Activated B cell treated with CpG ODN at 0.5 μM for 24 hours (primary cell): ENCODE measurements at regions not wholly inside any gene's neighbourhood (a gene's known extent, or its start where the extent isn't known, plus 50 kb on each side); places are given as distances from the start of the nearest gene placed in this dataset.

ENCODE experiments used
- ATAC-seq: fragments of 200-7000 bp; cut with Tn5 transposase; one replicate; pipeline ENCODE4 v1.10.0; 2021; ENCODE audit warnings: low read depth, mild to moderate bottlenecking, moderate library complexity
- CTCF ChIA-PET: fragments of 350-600 bp; sonication (Branson Sonifier 250); formaldehyde crosslinking; loops from one replicate; lab custom pipeline; 2021; ENCODE audit warnings: antibody characterized with exemption; lab: Charles Lee
- POLR2A ChIA-PET: fragments of 350-600 bp; sonication (Branson Sonifier 250); formaldehyde crosslinking; loops from one replicate; lab custom pipeline; 2021; ENCODE audit warnings: antibody characterized with exemption; lab: Charles Lee
- DNase-seq: peaks from one replicate; pipeline ENCODE4 v3.0.0; 2022
- H3K27ac Mint-ChIP-seq: one replicate; pipeline ENCODE4 v1.8.0; 2020; ENCODE audit warnings: mixed read lengths
- H3K27me3 Mint-ChIP-seq: one replicate; pipeline ENCODE4 v1.8.0; 2021; ENCODE audit warnings: mixed read lengths
- H3K36me3 Mint-ChIP-seq: one replicate; pipeline ENCODE4 v1.8.0; 2021; ENCODE audit warnings: low read depth, mixed read lengths
- H3K4me1 Mint-ChIP-seq: one replicate; pipeline ENCODE4 v1.8.0; 2021; ENCODE audit warnings: mixed read lengths
- H3K4me3 Mint-ChIP-seq: one replicate; pipeline ENCODE4 v1.8.0; 2020; ENCODE audit warnings: mild to moderate bottlenecking, mixed read lengths
- H3K9me3 Mint-ChIP-seq: one replicate; pipeline ENCODE4 v1.8.0; 2020; ENCODE audit warnings: mixed read lengths
- intact Hi-C: fragments of 100-400 bp; cut with micrococcal nuclease; formaldehyde crosslinking; loops from one replicate; pipeline ENCODE4 v1.15.1; 2024
- TF ChIP-seq, protein P1 (sequence below): fragments of 200-600 bp; IDR thresholded peaks from one replicate; pipeline ENCODE4 v1.8.0; 2022; ENCODE audit warnings: antibody characterized with exemption, mild to moderate bottlenecking

- POLR2A ChIA-PET: no interaction called here
- no peaks in the 10 kb centered on the region for H3K27me3 Mint-ChIP-seq
- TF ChIP-seq, protein P1, sequence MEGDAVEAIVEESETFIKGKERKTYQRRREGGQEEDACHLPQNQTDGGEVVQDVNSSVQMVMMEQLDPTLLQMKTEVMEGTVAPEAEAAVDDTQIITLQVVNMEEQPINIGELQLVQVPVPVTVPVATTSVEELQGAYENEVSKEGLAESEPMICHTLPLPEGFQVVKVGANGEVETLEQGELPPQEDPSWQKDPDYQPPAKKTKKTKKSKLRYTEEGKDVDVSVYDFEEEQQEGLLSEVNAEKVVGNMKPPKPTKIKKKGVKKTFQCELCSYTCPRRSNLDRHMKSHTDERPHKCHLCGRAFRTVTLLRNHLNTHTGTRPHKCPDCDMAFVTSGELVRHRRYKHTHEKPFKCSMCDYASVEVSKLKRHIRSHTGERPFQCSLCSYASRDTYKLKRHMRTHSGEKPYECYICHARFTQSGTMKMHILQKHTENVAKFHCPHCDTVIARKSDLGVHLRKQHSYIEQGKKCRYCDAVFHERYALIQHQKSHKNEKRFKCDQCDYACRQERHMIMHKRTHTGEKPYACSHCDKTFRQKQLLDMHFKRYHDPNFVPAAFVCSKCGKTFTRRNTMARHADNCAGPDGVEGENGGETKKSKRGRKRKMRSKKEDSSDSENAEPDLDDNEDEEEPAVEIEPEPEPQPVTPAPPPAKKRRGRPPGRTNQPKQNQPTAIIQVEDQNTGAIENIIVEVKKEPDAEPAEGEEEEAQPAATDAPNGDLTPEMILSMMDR: no peak
- no peak for ATAC-seq
- no peak for DNase-seq
- intact Hi-C loops: no loop called here
- H3K4me3 Mint-ChIP-seq: no peak overlapping the region
- H3K36me3 Mint-ChIP-seq: no peaks in the 10 kb centered on the region
- H3K4me1 Mint-ChIP-seq: no peaks in the 10 kb centered on the region
- no peak overlapping the region for H3K27ac Mint-ChIP-seq
- no peaks in the 10 kb centered on the region for H3K9me3 Mint-ChIP-seq
- CTCF ChIA-PET: no interaction called here
Measured at GRCh38 chr5:109958082-109958481, 268.4 kb downstream of the MAN2A1 start.

GRCh38 chr5:109959652-109960051, 269.9 kb downstream of the MAN2A1 start:
- H3K27me3 Mint-ChIP-seq: no peaks in the 10 kb centered on the region
- no peaks in the 10 kb centered on the region for H3K4me1 Mint-ChIP-seq
- ChIA-PET POLR2A (no interaction called here), CTCF (no interaction called here)
- intact Hi-C loops: no loop called here
- DNase-seq: no peak
- no peak overlapping the region for H3K27ac Mint-ChIP-seq
- H3K9me3 Mint-ChIP-seq: no peaks in the 10 kb centered on the region
- no peak overlapping the region for H3K4me3 Mint-ChIP-seq
- TF ChIP-seq, protein P1: no peak
- ATAC-seq: no peak
- no peaks in the 10 kb centered on the region for H3K36me3 Mint-ChIP-seq

DNA sequence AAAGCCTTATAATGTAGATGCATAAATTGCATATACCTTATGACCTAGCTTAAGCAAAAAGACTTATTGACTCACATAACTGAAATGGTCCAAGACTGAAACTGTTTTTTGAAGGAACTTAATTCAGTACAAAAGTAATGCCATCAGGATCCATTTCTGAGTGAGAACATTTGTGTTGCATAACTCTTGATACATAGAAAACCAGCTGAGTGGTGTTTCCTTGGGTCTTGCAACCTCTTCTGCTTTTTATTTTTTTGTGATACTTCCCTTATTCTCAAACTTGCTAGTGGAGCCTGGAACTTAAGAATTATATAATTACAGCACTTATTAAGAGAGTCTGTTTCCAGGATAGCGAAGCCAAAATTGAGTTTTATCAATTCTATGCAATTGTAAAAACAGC, 272.0 kb downstream of the MAN2A1 start:
- POLR2A ChIA-PET: no interaction called here
- ATAC-seq (no peak), DNase-seq (no peak)
- H3K4me1 Mint-ChIP-seq: no peaks in the 10 kb centered on the region
- no peak overlapping the region for H3K4me3 Mint-ChIP-seq
- H3K27ac Mint-ChIP-seq: no peak overlapping the region
- no peaks in the 10 kb centered on the region for H3K27me3 Mint-ChIP-seq
- CTCF ChIA-PET: no interaction called here
- TF ChIP-seq, protein P1: no peak
- H3K9me3 Mint-ChIP-seq: no peaks in the 10 kb centered on the region
- intact Hi-C loops: no loop called here
- H3K36me3 Mint-ChIP-seq: no peaks in the 10 kb centered on the region

DNA sequence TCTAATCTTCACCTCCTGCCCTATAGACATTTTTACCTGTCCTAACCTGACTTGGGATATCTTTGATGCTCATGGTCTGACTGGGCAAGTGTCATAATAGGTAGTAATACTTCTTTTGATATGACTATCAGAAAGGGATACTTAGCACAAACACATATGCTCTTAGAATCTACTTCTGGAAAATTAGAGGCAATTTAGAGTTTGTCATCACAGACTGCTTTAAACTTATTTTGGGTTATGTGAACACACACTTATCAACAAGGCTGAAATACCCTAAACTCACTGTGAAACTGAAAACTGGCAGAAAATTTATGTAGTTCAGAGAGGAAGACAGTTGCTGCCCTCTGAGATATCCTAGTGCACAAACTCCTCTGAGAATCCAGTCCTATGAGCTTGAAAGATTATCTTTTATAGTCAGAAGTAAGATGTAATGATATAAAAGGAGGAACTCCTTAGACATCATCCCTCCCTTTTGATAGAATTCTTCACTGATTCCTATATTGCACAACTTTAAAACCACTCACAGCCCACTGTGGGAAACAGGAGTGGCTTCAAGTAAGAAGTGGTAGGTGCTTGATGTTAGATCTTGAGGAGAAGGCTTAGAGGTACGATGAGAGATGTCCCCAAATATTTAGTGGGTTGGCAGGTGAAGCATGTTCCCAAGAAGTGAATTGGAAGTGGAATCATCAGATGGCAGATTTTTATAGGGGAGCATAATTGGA, 273.3 kb downstream of the MAN2A1 start:
- Mint-ChIP-seq H3K27me3 (no peaks in the 10 kb centered on the region), H3K4me3 (no peak overlapping the region), H3K9me3 (no peaks in the 10 kb centered on the region), H3K36me3 (no peaks in the 10 kb centered on the region), H3K4me1 (no peaks in the 10 kb centered on the region), H3K27ac (no peak overlapping the region)
- ATAC-seq: no peak
- ChIA-PET CTCF (no interaction called here), POLR2A (no interaction called here)
- TF ChIP-seq, protein P1: no peak
- intact Hi-C loops: no loop called here
- no peak for DNase-seq

DNA sequence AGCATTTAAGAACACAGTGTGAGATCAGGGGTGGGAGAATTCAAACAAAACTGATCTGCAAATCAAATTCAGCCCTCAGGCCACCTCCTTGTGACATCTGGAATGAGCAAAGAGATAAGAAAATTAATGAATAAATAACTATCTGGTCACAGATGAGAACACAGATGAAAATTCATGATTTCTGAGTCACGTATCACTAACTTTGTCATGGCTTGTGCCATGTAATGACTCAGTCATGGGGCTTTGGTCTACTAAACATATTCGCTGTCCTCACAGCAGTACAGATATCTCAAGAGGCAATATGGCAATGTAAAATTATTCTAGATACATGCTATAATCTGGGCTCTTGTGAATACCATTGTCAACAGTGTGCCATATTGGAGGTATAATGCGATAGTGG, 274.4 kb downstream of the MAN2A1 start:
- no peak for DNase-seq
- Mint-ChIP-seq H3K27me3 (no peaks in the 10 kb centered on the region), H3K9me3 (no peaks in the 10 kb centered on the region), H3K27ac (no peak overlapping the region), H3K4me3 (no peak overlapping the region), H3K4me1 (no peaks in the 10 kb centered on the region), H3K36me3 (no peaks in the 10 kb centered on the region)
- intact Hi-C loops: no loop called here
- ATAC-seq: no peak
- TF ChIP-seq, protein P1: no peak
- ChIA-PET CTCF (no interaction called here), POLR2A (no interaction called here)
